ENCODE measurements at regions not wholly inside any gene's neighbourhood (a gene's known extent, or its start where the extent isn't known, plus 50 kb on each side); places are given as distances from the start of the nearest gene placed in this dataset.

- WGBS, 2 donors = 58 to 83% methylated on average over 7 of the region's 7 CpGs
- no peak for TF ChIP-seq POLR2A (IDR thresholded peaks at IDR 0.05)
- TF ChIP-seq CTCF (IDR thresholded peaks at IDR 0.05) = no peak
- ATAC-seq (no peak), DNase-seq (no peak)
- H3K4me3 ChIP-seq = no peak overlapping the region
- no peak overlapping the region for H3K27ac ChIP-seq
- H3K4me1 ChIP-seq = no peaks in the 10 kb centered on the region
- no peaks in the 10 kb centered on the region for H3K27me3 ChIP-seq
- intact Hi-C loops (cut with DNase I) = no loop called here
- H3K36me3 ChIP-seq (replicated peaks in 1 of 2; ENCODE audit: insufficient read depth in 1 of 2, low read depth in 2 of 2) = no peaks in the 10 kb centered on the region
- no peaks in the 10 kb centered on the region for H3K9me3 ChIP-seq
These were observed 925.5 kb downstream of the SLC4A3 start for GRCh38 chr2:220552790-220553535.

- WGBS, 2 donors = 80 to 89% methylated on average over 3 of the region's 3 CpGs
- Histone ChIP-seq H3K4me1 (no peaks in the 10 kb centered on the region), H3K4me3 (no peak overlapping the region), H3K27ac (no peak overlapping the region), H3K36me3 (replicated peaks in 1 of 2; ENCODE audit: insufficient read depth in 1 of 2, low read depth in 2 of 2) (no peaks in the 10 kb centered on the region), H3K9me3 (no peaks in the 10 kb centered on the region), H3K27me3 (no peaks in the 10 kb centered on the region)
- intact Hi-C loops (cut with DNase I) = no loop called here
- DNase-seq (no peak), ATAC-seq (no peak)
- TF ChIP-seq POLR2A (IDR thresholded peaks at IDR 0.05) = no peak
- TF ChIP-seq CTCF (IDR thresholded peaks at IDR 0.05) = no peak
These were observed 928.7 kb downstream of the SLC4A3 start for GRCh38 chr2:220555961-220556630.

GRCh38 chr2:220556658-220557057, 929.2 kb downstream of the SLC4A3 start:
- H3K4me1 ChIP-seq = no peaks in the 10 kb centered on the region
- no peaks in the 10 kb centered on the region for H3K27me3 ChIP-seq
- intact Hi-C loops (cut with DNase I) = no loop called here
- TF ChIP-seq CTCF (IDR thresholded peaks at IDR 0.05) (no peak), POLR2A (IDR thresholded peaks at IDR 0.05) (no peak)
- no peak overlapping the region for H3K4me3 ChIP-seq
- H3K36me3 ChIP-seq (replicated peaks in 1 of 2; ENCODE audit: insufficient read depth in 1 of 2, low read depth in 2 of 2) = no peaks in the 10 kb centered on the region
- 21 to 43% methylated on average over 1 of the region's 1 CpG for WGBS, 2 donors
- DNase-seq (no peak), ATAC-seq (no peak)
- no peak overlapping the region for H3K27ac ChIP-seq
- no peaks in the 10 kb centered on the region for H3K9me3 ChIP-seq

- 88 to 91% methylated on average over 7 of the region's 7 CpGs for WGBS, 2 donors
- H3K27ac ChIP-seq = no peak overlapping the region
- no peaks in the 10 kb centered on the region for H3K9me3 ChIP-seq
- TF ChIP-seq POLR2A (IDR thresholded peaks at IDR 0.05) (no peak), CTCF (IDR thresholded peaks at IDR 0.05) (no peak)
- intact Hi-C loops (cut with DNase I) = no loop called here
- H3K4me3 ChIP-seq = no peak overlapping the region
- no peaks in the 10 kb centered on the region for H3K27me3 ChIP-seq
- DNase-seq = no peak
- no peak for ATAC-seq
- H3K36me3 ChIP-seq (replicated peaks in 1 of 2; ENCODE audit: insufficient read depth in 1 of 2, low read depth in 2 of 2) = no peaks in the 10 kb centered on the region
- no peaks in the 10 kb centered on the region for H3K4me1 ChIP-seq
These were observed 932.8 kb downstream of the SLC4A3 start for GRCh38 chr2:220560192-220560591.

Data from body of pancreas (tissue), 4 donors.